ENCODE measurements at regions not wholly inside any gene's neighbourhood (a gene's known extent, or its start where the extent isn't known, plus 50 kb on each side); places are given as distances from the start of the nearest gene placed in this dataset.

- Histone ChIP-seq H3K9me3 (ENCODE audit: control insufficient read depth, low read length) (no peaks in the 10 kb centered on the region), H3K4me3 (ENCODE audit: low read length) (no peak overlapping the region), H3K9ac (ENCODE audit: low read length) (no peak overlapping the region), H3K27me3 (ENCODE audit: control insufficient read depth, insufficient read depth, low read length) (no peaks in the 10 kb centered on the region), H3K36me3 (ENCODE audit: control insufficient read depth, insufficient read depth, low read length) (no peaks in the 10 kb centered on the region), H3K4me1 (ENCODE audit: control insufficient read depth, insufficient read depth, low read length) (no peaks in the 10 kb centered on the region)
These were observed 421.9 kb downstream of the ANKRD50 start for GRCh38 chr4:124290678-124291077.

GRCh38 chr4:124295413-124295812 lies 417.1 kb downstream of the ANKRD50 start:
- Histone ChIP-seq H3K4me1 (ENCODE audit: control insufficient read depth, insufficient read depth, low read length) (no peaks in the 10 kb centered on the region), H3K27me3 (ENCODE audit: control insufficient read depth, insufficient read depth, low read length) (no peaks in the 10 kb centered on the region), H3K36me3 (ENCODE audit: control insufficient read depth, insufficient read depth, low read length) (no peaks in the 10 kb centered on the region), H3K9me3 (ENCODE audit: control insufficient read depth, low read length) (no peaks in the 10 kb centered on the region), H3K4me3 (ENCODE audit: low read length) (no peak overlapping the region), H3K9ac (ENCODE audit: low read length) (no peak overlapping the region)

GRCh38 chr4:124304941-124305340 lies 407.6 kb downstream of the ANKRD50 start:
- H3K4me1 ChIP-seq (ENCODE audit: control insufficient read depth, insufficient read depth, low read length) = no peaks in the 10 kb centered on the region
- H3K4me3 ChIP-seq (ENCODE audit: low read length) = no peak overlapping the region
- no peak overlapping the region for H3K9ac ChIP-seq (ENCODE audit: low read length)
- H3K36me3 ChIP-seq (ENCODE audit: control insufficient read depth, insufficient read depth, low read length) = no peaks in the 10 kb centered on the region
- H3K9me3 ChIP-seq (ENCODE audit: control insufficient read depth, low read length) = no peaks in the 10 kb centered on the region
- H3K27me3 ChIP-seq (ENCODE audit: control insufficient read depth, insufficient read depth, low read length) = no peaks in the 10 kb centered on the region

GRCh38 chr4:124306352-124306751 lies 406.2 kb downstream of the ANKRD50 start:
- Histone ChIP-seq H3K27me3 (ENCODE audit: control insufficient read depth, insufficient read depth, low read length) (no peaks in the 10 kb centered on the region), H3K4me3 (ENCODE audit: low read length) (no peak overlapping the region)

GRCh38 chr4:124307143-124307542 lies 405.4 kb downstream of the ANKRD50 start:
- no peaks in the 10 kb centered on the region for H3K36me3 ChIP-seq (ENCODE audit: control insufficient read depth, insufficient read depth, low read length)
- no peaks in the 10 kb centered on the region for H3K4me1 ChIP-seq (ENCODE audit: control insufficient read depth, insufficient read depth, low read length)
- H3K9ac ChIP-seq (ENCODE audit: low read length) = no peak overlapping the region
- no peaks in the 10 kb centered on the region for H3K9me3 ChIP-seq (ENCODE audit: control insufficient read depth, low read length)
- no peaks in the 10 kb centered on the region for H3K27me3 ChIP-seq (ENCODE audit: control insufficient read depth, insufficient read depth, low read length)
- no peak overlapping the region for H3K4me3 ChIP-seq (ENCODE audit: low read length)

More at GRCh38 chr4:124306352-124306751, 406.2 kb downstream of the ANKRD50 start:
- no peaks in the 10 kb centered on the region for H3K4me1 ChIP-seq (ENCODE audit: control insufficient read depth, insufficient read depth, low read length)
- H3K9me3 ChIP-seq (ENCODE audit: control insufficient read depth, low read length) = no peaks in the 10 kb centered on the region
- H3K9ac ChIP-seq (ENCODE audit: low read length) = no peak overlapping the region
- no peaks in the 10 kb centered on the region for H3K36me3 ChIP-seq (ENCODE audit: control insufficient read depth, insufficient read depth, low read length)

GRCh38 chr4:124318292-124318691 lies 394.2 kb downstream of the ANKRD50 start:
- H3K9me3 ChIP-seq (ENCODE audit: control insufficient read depth, low read length) = no peaks in the 10 kb centered on the region
- H3K27me3 ChIP-seq (ENCODE audit: control insufficient read depth, insufficient read depth, low read length) = no peaks in the 10 kb centered on the region
- no peaks in the 10 kb centered on the region for H3K4me1 ChIP-seq (ENCODE audit: control insufficient read depth, insufficient read depth, low read length)
- H3K9ac ChIP-seq (ENCODE audit: low read length) = no peak overlapping the region
- no peaks in the 10 kb centered on the region for H3K36me3 ChIP-seq (ENCODE audit: control insufficient read depth, insufficient read depth, low read length)
- H3K4me3 ChIP-seq (ENCODE audit: low read length) = no peak overlapping the region

GRCh38 chr4:124321364-124321763 lies 391.2 kb downstream of the ANKRD50 start:
- no peak overlapping the region for H3K9ac ChIP-seq (ENCODE audit: low read length)
- H3K36me3 ChIP-seq (ENCODE audit: control insufficient read depth, insufficient read depth, low read length) = no peaks in the 10 kb centered on the region
- H3K4me1 ChIP-seq (ENCODE audit: control insufficient read depth, insufficient read depth, low read length) = no peaks in the 10 kb centered on the region
- no peaks in the 10 kb centered on the region for H3K9me3 ChIP-seq (ENCODE audit: control insufficient read depth, low read length)
- no peaks in the 10 kb centered on the region for H3K27me3 ChIP-seq (ENCODE audit: control insufficient read depth, insufficient read depth, low read length)
- no peak overlapping the region for H3K4me3 ChIP-seq (ENCODE audit: low read length)

GRCh38 chr4:124322234-124323065 lies 390.1 kb downstream of the ANKRD50 start:
- Histone ChIP-seq H3K27me3 (ENCODE audit: control insufficient read depth, insufficient read depth, low read length) (no peaks in the 10 kb centered on the region), H3K9me3 (ENCODE audit: control insufficient read depth, low read length) (no peaks in the 10 kb centered on the region), H3K9ac (ENCODE audit: low read length) (no peak overlapping the region), H3K4me1 (ENCODE audit: control insufficient read depth, insufficient read depth, low read length) (no peaks in the 10 kb centered on the region), H3K4me3 (ENCODE audit: low read length) (no peak overlapping the region), H3K36me3 (ENCODE audit: control insufficient read depth, insufficient read depth, low read length) (no peaks in the 10 kb centered on the region)

- H3K4me3 ChIP-seq (ENCODE audit: low read length) = no peak overlapping the region
- H3K27me3 ChIP-seq (ENCODE audit: control insufficient read depth, insufficient read depth, low read length) = no peaks in the 10 kb centered on the region
- H3K36me3 ChIP-seq (ENCODE audit: control insufficient read depth, insufficient read depth, low read length) = no peaks in the 10 kb centered on the region
- no peak overlapping the region for H3K9ac ChIP-seq (ENCODE audit: low read length)
- no peaks in the 10 kb centered on the region for H3K9me3 ChIP-seq (ENCODE audit: control insufficient read depth, low read length)
- H3K4me1 ChIP-seq (ENCODE audit: control insufficient read depth, insufficient read depth, low read length) = no peaks in the 10 kb centered on the region
These were observed 386.8 kb downstream of the ANKRD50 start for GRCh38 chr4:124325690-124326089.

GRCh38 chr4:124329134-124329533 lies 383.4 kb downstream of the ANKRD50 start:
- Histone ChIP-seq H3K9me3 (ENCODE audit: control insufficient read depth, low read length) (no peaks in the 10 kb centered on the region), H3K27me3 (ENCODE audit: control insufficient read depth, insufficient read depth, low read length) (no peaks in the 10 kb centered on the region), H3K36me3 (ENCODE audit: control insufficient read depth, insufficient read depth, low read length) (no peaks in the 10 kb centered on the region), H3K9ac (ENCODE audit: low read length) (no peak overlapping the region), H3K4me1 (ENCODE audit: control insufficient read depth, insufficient read depth, low read length) (no peaks in the 10 kb centered on the region), H3K4me3 (ENCODE audit: low read length) (no peak overlapping the region)

- Histone ChIP-seq H3K4me1 (ENCODE audit: control insufficient read depth, insufficient read depth, low read length) (no peaks in the 10 kb centered on the region), H3K9ac (ENCODE audit: low read length) (no peak overlapping the region), H3K36me3 (ENCODE audit: control insufficient read depth, insufficient read depth, low read length) (no peaks in the 10 kb centered on the region), H3K9me3 (ENCODE audit: control insufficient read depth, low read length) (no peaks in the 10 kb centered on the region), H3K4me3 (ENCODE audit: low read length) (no peak overlapping the region), H3K27me3 (ENCODE audit: control insufficient read depth, insufficient read depth, low read length) (no peaks in the 10 kb centered on the region)
These were observed 382.5 kb downstream of the ANKRD50 start for GRCh38 chr4:124330045-124330444.

- no peaks in the 10 kb centered on the region for H3K36me3 ChIP-seq (ENCODE audit: control insufficient read depth, insufficient read depth, low read length)
- H3K4me3 ChIP-seq (ENCODE audit: low read length) = no peak overlapping the region
- no peaks in the 10 kb centered on the region for H3K9me3 ChIP-seq (ENCODE audit: control insufficient read depth, low read length)
- no peaks in the 10 kb centered on the region for H3K4me1 ChIP-seq (ENCODE audit: control insufficient read depth, insufficient read depth, low read length)
- no peaks in the 10 kb centered on the region for H3K27me3 ChIP-seq (ENCODE audit: control insufficient read depth, insufficient read depth, low read length)
- H3K9ac ChIP-seq (ENCODE audit: low read length) = no peak overlapping the region
These were observed 380.8 kb downstream of the ANKRD50 start for GRCh38 chr4:124331781-124332180.
